ENCODE measurements at regions not wholly inside any gene's neighbourhood (a gene's known extent, or its start where the extent isn't known, plus 50 kb on each side); places are given as distances from the start of the nearest gene placed in this dataset.

GRCh38 chr3:59456852-59457485 lies 407.1 kb upstream of the CFAP20DC start:
- DNase-seq (ENCODE audit: insufficient read length, low spot score) (no peak), FAIRE-seq (no peak)

GRCh38 chr3:59451800-59452746 lies 402.2 kb upstream of the CFAP20DC start:
- DNase-seq (ENCODE audit: insufficient read length, low spot score) (no peak), FAIRE-seq (no peak)

- FAIRE-seq (no peak), DNase-seq (ENCODE audit: insufficient read length, low spot score) (no peak)
These were observed 401.3 kb upstream of the CFAP20DC start for GRCh38 chr3:59450946-59451763.

GRCh38 chr3:59450437-59450836 lies 400.6 kb upstream of the CFAP20DC start:
- no peak for DNase-seq (ENCODE audit: insufficient read length, low spot score)
- FAIRE-seq, result no peak

- FAIRE-seq, result no peak
- DNase-seq (ENCODE audit: insufficient read length, low spot score), result no peak
These were observed 397.1 kb upstream of the CFAP20DC start for GRCh38 chr3:59446775-59447465.

DNA sequence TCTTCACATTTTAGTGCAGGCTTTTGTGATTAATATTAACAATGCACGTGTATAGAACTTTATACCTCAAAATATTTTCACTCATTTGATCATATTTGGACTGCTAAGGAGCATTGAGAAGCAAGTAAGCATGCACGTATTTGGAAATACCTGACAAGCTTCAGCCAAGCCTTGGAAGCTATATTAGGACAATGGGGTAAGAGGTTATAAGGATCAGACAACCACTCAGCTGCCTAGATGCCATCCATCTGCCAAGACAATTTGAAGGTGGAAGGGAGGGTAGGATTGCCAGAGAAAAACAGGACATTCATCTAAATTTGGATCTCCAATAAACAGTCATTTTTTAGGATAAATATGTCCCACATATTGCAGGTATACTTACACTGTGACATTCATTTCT lies 394.9 kb upstream of the CFAP20DC start:
- no peak for DNase-seq (ENCODE audit: insufficient read length, low spot score)
- no peak for FAIRE-seq

DNA sequence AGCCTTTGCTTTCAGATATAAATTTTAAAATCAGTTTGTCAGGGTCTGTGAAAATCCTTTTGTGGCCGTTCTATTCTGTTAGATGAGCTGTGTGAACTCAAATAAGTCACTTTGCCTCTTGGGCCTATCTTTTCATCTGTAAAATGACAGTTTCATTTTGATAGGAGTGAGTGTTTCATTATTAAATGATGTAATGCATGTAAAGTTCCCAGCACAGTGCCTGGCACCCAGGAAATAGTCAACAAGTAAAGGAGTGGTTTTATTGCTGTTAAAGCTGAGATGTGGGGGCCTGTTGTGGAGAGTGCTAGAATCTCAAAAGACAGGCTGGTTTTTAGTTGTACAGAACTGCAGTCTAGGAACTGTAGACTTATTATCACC lies 394.5 kb upstream of the CFAP20DC start:
- FAIRE-seq (no peak), DNase-seq (ENCODE audit: insufficient read length, low spot score) (no peak)

- FAIRE-seq, result no peak
- no peak for DNase-seq (ENCODE audit: insufficient read length, low spot score)
These were observed 393.9 kb upstream of the CFAP20DC start for GRCh38 chr3:59443618-59444293.

GRCh38 chr3:59442046-59442445 lies 392.2 kb upstream of the CFAP20DC start:
- no peak for FAIRE-seq
- DNase-seq (ENCODE audit: insufficient read length, low spot score), result no peak

GRCh38 chr3:59440285-59441028 lies 390.6 kb upstream of the CFAP20DC start:
- FAIRE-seq (no peak), DNase-seq (ENCODE audit: insufficient read length, low spot score) (no peak)

GRCh38 chr3:59438492-59438891 lies 388.7 kb upstream of the CFAP20DC start:
- DNase-seq (ENCODE audit: insufficient read length, low spot score), result no peak
- FAIRE-seq, result no peak

DNA sequence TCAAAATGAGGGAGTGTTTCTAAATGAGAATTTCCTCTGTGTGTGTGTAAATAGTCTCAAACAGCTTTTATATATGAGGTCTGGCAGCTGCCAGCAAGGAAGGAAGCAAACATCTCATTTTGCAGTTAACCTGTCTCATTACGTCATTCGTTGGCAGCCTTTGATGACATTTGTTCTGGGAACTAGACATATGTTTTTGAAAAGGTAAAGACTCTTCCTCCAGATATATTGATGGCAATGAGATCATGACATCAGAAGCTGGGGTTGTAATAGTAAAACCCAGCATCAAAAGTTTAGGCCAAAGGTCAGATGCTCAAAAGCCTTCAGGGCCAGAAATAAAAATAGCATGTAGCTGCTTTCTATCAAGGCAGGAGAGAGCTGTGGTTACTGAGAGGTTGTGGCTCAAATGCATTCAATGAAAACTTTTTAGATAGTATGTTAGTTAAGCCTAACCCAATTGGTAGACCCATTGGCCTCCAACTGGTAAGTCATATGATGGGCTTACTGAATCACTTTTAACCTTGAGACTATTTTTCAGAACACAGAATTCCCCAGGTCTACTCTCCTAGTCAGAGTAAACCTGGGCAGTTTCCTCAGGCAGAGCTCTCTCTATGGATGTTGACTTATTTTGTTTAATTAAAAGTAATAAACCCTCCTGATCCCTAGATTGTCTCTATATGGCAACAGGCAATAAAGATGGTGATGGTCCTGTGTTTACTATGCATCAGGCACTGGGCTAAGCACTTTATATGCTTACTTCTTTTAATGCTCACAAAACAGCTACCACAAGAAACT lies 386.5 kb upstream of the CFAP20DC start:
- DNase-seq (ENCODE audit: insufficient read length, low spot score) (no peak), FAIRE-seq (no peak)

DNA sequence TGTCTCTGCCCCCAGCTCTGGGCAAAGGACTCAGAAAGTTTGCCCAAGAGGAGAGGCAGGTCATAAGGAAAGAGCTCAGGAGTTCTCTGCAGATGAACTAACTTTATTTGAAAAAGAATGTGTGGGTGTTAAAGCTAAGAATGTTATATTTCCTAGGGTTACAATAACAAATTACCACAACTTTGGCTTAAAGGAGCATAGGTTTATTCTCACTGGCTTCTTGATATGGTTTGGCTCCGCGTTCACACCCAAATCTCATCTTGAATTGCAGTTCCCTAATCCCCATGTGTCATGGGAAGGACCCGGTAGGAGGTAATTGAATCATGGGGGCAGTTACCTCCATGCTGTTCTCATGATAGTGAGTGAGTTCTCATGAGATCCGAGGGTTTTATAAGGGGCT lies 383.7 kb upstream of the CFAP20DC start:
- DNase-seq (ENCODE audit: insufficient read length, low spot score), result no peak
- FAIRE-seq, result no peak

DNA sequence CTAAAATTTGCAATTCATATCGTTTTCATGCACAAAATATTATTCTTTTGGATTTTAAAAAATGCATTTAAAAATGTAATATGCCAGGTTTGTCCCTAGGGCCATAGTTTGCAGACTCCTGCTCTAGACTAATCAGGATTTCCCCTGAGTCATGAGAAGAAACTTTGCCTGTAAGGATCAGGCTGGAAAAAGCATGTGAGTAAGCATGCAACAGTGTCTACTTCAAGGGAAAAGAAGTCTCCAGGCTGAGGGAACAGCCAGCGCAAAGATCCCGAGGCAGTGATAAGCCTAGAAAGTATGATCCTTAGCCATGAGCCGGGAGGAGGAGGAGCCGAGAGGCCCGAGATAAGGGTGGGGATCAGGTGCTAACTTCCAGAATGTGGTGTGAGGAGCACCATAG lies 382.8 kb upstream of the CFAP20DC start:
- no peak for FAIRE-seq
- no peak for DNase-seq (ENCODE audit: insufficient read length, low spot score)

DNA sequence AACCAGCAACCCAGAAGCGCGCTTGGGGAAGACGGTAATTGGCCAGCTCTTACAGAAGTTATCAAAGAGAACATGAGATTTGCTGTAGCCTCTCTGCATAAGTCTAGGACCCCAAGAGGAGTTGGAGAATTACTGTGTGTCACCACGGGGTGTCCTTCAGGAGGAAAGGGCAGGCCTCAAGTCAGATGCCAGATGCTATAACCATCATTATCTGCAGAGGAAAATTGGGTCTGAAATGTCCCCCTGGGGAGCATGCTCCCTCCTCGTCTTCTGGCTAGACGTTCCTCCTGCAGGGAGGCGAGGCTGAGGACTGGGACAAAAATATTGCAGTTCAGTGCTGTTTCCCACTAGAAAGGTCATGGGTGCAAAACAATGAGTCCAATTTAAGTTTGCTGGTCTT lies 380.5 kb upstream of the CFAP20DC start:
- FAIRE-seq (no peak), DNase-seq (ENCODE audit: insufficient read length, low spot score) (no peak)

GRCh38 chr3:59429198-59429597 lies 379.4 kb upstream of the CFAP20DC start:
- no peak for DNase-seq (ENCODE audit: insufficient read length, low spot score)

GRCh38 chr3:59426821-59427565 lies 377.2 kb upstream of the CFAP20DC start:
- DNase-seq (ENCODE audit: insufficient read length, low spot score) (no peak), FAIRE-seq (no peak)

More at GRCh38 chr3:59429198-59429597, 379.4 kb upstream of the CFAP20DC start:
- no peak for FAIRE-seq

DNA sequence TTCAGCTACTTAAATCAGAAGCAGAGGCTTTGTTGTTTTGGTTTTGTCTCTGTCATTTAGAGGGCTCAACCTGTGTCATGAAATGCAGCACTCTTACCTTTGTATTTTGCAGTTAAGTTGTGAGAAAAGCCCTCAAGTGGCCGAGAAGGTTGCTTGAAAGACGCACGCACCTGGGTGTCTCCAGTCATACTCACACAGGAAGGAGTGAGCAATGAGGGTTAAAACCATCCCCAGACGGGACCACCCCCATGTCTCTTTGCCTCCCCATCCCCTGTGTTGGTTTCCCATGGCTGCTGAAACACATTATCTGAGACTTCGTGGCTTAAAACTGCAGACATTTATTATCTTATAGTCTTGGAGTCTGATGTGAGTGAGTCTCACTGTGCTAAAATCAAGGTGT lies 376.1 kb upstream of the CFAP20DC start:
- no peak for DNase-seq (ENCODE audit: insufficient read length, low spot score)
- FAIRE-seq, result no peak

Measured in HTR-8/SVneo (cell line).